22Rv1 (cell line): ENCODE measurements at regions not wholly inside any gene's neighbourhood (a gene's known extent, or its start where the extent isn't known, plus 50 kb on each side); places are given as distances from the start of the nearest gene placed in this dataset.
"Not testable (repeated sequence)": the region's sequence is repeated elsewhere in the genome, so short reads cannot be mapped to it uniquely, and the experiment has no call there.

Source experiments
- H3K27ac ChIP-seq: fragments of 450-650 bp; 2 replicates; pipeline ENCODE4 v1.5.1; 2017
- ZFX ChIP-seq: fragments of 450-650 bp; IDR thresholded peaks from 2 replicates; pipeline ENCODE4 v1.6.1; 2017; ENCODE audit warnings: antibody characterized with exemption, borderline replicate concordance
- TF ChIP-seq, protein P1 (sequence below): fragments of 450-650 bp; IDR thresholded peaks from 2 replicates; pipeline ENCODE4 v1.5.1; 2017; ENCODE audit warnings: mild to moderate bottlenecking

DNA sequence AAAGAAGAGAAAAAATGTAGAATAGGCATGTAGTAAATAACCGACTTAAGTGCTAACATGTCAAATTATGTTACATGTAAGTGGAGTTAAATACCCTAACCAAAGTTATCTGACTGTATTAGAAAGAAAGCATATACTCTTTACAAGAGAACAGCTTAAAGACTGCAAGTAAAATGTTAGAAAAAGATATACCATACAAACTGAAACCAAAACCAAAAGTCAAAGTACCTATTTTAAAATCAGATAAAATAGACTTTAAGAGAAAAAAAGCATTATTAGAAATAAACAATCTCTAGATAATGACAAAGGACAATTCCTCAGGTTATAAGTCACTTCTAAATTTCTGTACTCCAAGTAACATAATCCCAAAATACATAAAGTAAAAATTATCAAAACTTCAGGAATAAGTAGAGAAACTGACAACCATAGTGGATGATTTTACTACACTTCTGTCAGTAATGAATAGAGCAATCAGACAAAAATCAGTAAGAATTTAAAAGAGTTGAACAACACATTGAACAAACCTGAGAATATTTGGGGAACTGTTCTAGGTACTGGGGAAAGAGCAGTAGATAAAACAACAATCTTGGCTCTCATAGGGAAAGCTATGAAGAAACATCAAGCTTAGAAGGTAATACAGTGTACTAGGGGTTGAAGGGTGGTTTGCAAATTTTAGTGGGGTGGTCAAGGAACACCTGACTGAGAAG is 127.3 kb downstream of the TBX19 start:
- H3K27ac ChIP-seq = no peak overlapping the region

DNA sequence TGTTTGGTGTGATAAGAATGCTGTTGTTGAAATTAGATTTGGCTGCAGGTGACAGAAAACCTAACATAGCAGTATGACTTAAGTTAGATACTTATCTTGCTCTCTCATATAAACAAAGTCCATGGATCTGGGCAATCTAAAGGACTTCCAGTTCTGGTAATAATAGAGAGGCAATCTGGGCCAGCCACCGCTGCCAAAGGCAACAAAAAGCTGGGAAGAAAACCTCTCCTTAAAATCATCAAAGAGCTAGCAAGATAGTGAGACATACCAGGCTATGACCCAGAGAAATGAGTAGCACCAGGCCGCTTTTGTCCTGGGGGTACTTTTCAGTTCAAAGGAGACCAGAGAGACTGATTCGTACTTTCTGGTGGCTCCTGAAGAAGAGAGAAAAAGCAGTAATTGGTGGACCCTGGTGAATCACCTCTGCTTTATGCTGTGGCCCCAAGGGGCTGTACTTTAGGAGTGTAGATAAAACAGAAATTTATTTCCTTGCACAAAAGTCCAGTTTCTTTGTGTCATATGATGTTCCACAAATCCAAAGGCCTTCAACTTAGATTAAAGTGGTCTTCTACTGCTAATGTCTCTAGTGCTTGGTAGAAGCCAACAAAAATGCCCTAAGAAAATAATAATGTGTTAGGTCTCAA is 125.4 kb downstream of the TBX19 start:
- no peak overlapping the region for H3K27ac ChIP-seq
- TF ChIP-seq ZFX = no peak
- TF ChIP-seq, protein P1, sequence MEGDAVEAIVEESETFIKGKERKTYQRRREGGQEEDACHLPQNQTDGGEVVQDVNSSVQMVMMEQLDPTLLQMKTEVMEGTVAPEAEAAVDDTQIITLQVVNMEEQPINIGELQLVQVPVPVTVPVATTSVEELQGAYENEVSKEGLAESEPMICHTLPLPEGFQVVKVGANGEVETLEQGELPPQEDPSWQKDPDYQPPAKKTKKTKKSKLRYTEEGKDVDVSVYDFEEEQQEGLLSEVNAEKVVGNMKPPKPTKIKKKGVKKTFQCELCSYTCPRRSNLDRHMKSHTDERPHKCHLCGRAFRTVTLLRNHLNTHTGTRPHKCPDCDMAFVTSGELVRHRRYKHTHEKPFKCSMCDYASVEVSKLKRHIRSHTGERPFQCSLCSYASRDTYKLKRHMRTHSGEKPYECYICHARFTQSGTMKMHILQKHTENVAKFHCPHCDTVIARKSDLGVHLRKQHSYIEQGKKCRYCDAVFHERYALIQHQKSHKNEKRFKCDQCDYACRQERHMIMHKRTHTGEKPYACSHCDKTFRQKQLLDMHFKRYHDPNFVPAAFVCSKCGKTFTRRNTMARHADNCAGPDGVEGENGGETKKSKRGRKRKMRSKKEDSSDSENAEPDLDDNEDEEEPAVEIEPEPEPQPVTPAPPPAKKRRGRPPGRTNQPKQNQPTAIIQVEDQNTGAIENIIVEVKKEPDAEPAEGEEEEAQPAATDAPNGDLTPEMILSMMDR = no peak

More for the DNA sequence above, 127.3 kb downstream of the TBX19 start:
- TF ChIP-seq, protein P1 = no peak
- TF ChIP-seq ZFX = no peak

DNA sequence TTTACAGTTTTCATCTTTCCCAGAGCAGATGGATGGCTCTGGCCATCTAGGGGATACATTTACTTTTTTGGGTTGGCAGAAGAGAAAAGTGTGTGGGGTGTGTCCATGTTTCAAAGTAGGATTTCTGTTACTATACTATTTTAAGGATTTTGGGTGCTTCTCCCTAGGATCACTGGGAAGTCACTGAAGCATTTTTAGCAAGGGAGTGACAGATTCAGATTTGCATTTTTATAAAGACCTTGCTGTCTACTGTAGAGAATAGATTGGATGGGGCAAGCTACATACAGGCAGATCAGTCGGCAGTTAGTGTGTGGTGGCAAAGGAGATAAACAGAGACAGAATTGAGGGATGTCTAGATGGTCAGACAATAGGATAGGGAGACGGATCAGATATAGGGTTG is 122.5 kb downstream of the TBX19 start:
- TF ChIP-seq, protein P1 = no peak
- no peak for TF ChIP-seq ZFX
- no peak overlapping the region for H3K27ac ChIP-seq

DNA sequence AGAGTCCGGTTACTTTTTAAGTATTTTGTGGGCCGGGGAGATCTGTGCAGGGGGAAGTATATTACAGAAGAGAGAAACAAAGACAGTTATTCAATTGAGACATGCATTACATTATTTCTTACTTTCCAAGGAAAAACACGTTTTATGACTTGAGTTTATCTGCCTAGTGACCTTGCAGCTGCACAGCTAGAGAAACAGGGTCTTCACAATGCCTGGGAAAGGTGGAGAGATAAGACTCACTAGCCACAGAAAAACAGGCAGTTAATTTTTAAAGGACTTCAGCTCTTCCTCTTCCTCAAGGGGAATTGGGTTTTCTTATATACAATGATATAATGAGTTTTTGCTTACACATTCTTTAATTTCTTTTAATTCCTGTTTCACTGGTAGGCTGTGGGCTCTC is 121.8 kb downstream of the TBX19 start:
- H3K27ac ChIP-seq = not testable (repeated sequence)

DNA sequence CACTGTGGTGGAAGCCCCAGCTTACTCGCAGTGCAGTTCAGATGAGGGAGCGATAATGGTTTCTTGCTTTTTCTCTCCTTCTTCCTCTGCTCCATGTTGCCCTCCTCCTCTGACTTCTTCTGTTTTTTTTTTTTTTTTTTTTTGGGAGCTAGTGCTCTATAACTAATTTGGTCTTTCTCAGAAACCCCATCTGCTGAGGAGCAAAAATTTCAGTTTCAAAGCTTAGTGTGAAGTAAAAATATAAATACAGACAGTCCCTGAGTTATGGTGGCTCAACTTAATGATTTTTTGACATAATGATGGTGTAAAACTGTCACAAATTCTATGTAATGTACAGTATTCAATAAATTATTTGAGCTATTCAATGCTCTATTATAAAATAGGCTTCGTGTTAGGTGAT is 120.7 kb downstream of the TBX19 start:
- no peak for TF ChIP-seq ZFX
- TF ChIP-seq, protein P1 = no peak

DNA sequence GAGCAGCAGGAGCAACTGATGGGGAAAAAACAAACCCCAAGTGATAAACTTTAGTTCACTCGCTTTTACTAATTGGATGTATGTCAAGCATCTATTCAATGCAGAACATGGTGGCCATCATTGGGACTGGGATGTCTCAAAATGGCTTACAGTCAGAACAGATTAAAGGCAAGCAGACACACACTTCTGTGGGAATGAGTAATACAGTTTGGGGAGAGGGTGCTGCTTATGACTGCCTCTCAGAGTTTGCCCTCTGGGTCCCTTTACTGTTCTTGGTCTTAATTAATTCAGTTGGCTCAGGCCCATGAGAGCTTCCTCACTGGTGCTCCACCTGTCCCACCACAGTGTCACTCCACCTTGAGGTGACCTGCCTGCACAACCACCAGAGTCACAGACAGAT is 119.5 kb downstream of the TBX19 start:
- TF ChIP-seq, protein P1 = no peak
- TF ChIP-seq ZFX = no peak
- H3K27ac ChIP-seq = no peak overlapping the region

More for the DNA sequence above, 120.7 kb downstream of the TBX19 start:
- H3K27ac ChIP-seq = no peak overlapping the region

GRCh38 chr1:168397806-168398205 is 117.1 kb downstream of the TBX19 start:
- H3K27ac ChIP-seq = no peak overlapping the region
- TF ChIP-seq ZFX = no peak
- TF ChIP-seq, protein P1 = no peak
